Stimulated activated CD4-positive, alpha-beta T cell treated with anti-CD3 and anti-CD28 coated beads, Interleukin-2, amount 100 ng/mL, for 4 hours (primary cell): ENCODE measurements at regions not wholly inside any gene's neighbourhood (a gene's known extent, or its start where the extent isn't known, plus 50 kb on each side); places are given as distances from the start of the nearest gene placed in this dataset.

ENCODE experiments used
- DNase-seq: peaks from one replicate; pipeline ENCODE4 v3.0.0-alpha.2; 2020; ENCODE audit warnings: low read depth

GRCh38 chr16:85492295-85492864, 120.7 kb upstream of the GSE1 start:
- no peak for DNase-seq

- no peak for DNase-seq
Observed at GRCh38 chr16:85494315-85494714, 118.8 kb upstream of the GSE1 start.

- DNase-seq, result no peak
Observed at GRCh38 chr16:85495259-85495658, 117.9 kb upstream of the GSE1 start.

- no peak for DNase-seq
Observed at GRCh38 chr16:85495823-85496538, 117.1 kb upstream of the GSE1 start.

GRCh38 chr16:85497622-85498314, 115.4 kb upstream of the GSE1 start:
- no peak for DNase-seq

- no peak for DNase-seq
Observed at GRCh38 chr16:85498607-85499006, 114.5 kb upstream of the GSE1 start.

- no peak for DNase-seq
Observed at GRCh38 chr16:85500220-85500619, 112.9 kb upstream of the GSE1 start.

GRCh38 chr16:85501900-85502299, 111.2 kb upstream of the GSE1 start:
- DNase-seq, result no peak

GRCh38 chr16:85502357-85502756, 110.8 kb upstream of the GSE1 start:
- DNase-seq, result no peak

GRCh38 chr16:85503679-85504231, 109.4 kb upstream of the GSE1 start:
- DNase-seq, result no peak

GRCh38 chr16:85504242-85504641, 108.9 kb upstream of the GSE1 start:
- DNase-seq, result no peak

GRCh38 chr16:85505794-85506634, 107.1 kb upstream of the GSE1 start:
- DNase-seq, result no peak

- DNase-seq, result no peak
Observed at GRCh38 chr16:85506635-85506911, 106.5 kb upstream of the GSE1 start.

GRCh38 chr16:85507342-85507741, 105.8 kb upstream of the GSE1 start:
- DNase-seq, result no peak

GRCh38 chr16:85508388-85508787, 104.7 kb upstream of the GSE1 start:
- no peak for DNase-seq

GRCh38 chr16:85508993-85509392, 104.1 kb upstream of the GSE1 start:
- no peak for DNase-seq

GRCh38 chr16:85510041-85510659, 103.0 kb upstream of the GSE1 start:
- DNase-seq, result no peak

GRCh38 chr16:85511938-85512807, 100.9 kb upstream of the GSE1 start:
- no peak for DNase-seq

- DNase-seq, result no peak
Observed at GRCh38 chr16:85512808-85513115, 100.4 kb upstream of the GSE1 start.

GRCh38 chr16:85513180-85513579, 99.9 kb upstream of the GSE1 start:
- no peak for DNase-seq

- no peak for DNase-seq
Observed at GRCh38 chr16:85513649-85514048, 99.5 kb upstream of the GSE1 start.
